ENCODE measurements at regions not wholly inside any gene's neighbourhood (a gene's known extent, or its start where the extent isn't known, plus 50 kb on each side); places are given as distances from the start of the nearest gene placed in this dataset.
A peak's percentile ranks its signal among the peaks of the same experiment; 100 is the strongest.

- in situ Hi-C loops (cut with MboI; ENCODE audit: low sequenced_read_pairs, unreplicated experiment) = no loop called here
- no peak for DNase-seq (ENCODE audit: low spot score)
- TF ChIP-seq CTCF (IDR thresholded peaks at IDR 0.05; ENCODE audit: borderline replicate concordance, control extremely low read depth, extremely low read depth, insufficient read depth, missing control alignments) = no peak
Measured at GRCh38 chr4:42268824-42269223, 116.4 kb upstream of the BEND4 start.

- in situ Hi-C loops (cut with MboI; ENCODE audit: low sequenced_read_pairs, unreplicated experiment) = no loop called here
- TF ChIP-seq CTCF (IDR thresholded peaks at IDR 0.05; ENCODE audit: borderline replicate concordance, control extremely low read depth, extremely low read depth, insufficient read depth, missing control alignments) = no peak
- no peak for DNase-seq (ENCODE audit: low spot score)
Measured at GRCh38 chr4:42271096-42271495, 118.6 kb upstream of the BEND4 start.

- no peak for TF ChIP-seq CTCF (IDR thresholded peaks at IDR 0.05; ENCODE audit: borderline replicate concordance, control extremely low read depth, extremely low read depth, insufficient read depth, missing control alignments)
- in situ Hi-C loops (cut with MboI; ENCODE audit: low sequenced_read_pairs, unreplicated experiment) = loop anchor here (25.0 kb wide), 1 partner anchor 315 kb away; no protein-coding TSS in a partner anchor
- DNase-seq (ENCODE audit: low spot score) = no peak
Measured at GRCh38 chr4:42277291-42277690, 120.0 kb upstream of the SHISA3 start.

- TF ChIP-seq CTCF (IDR thresholded peaks at IDR 0.05; ENCODE audit: borderline replicate concordance, control extremely low read depth, extremely low read depth, insufficient read depth, missing control alignments) = no peak
- in situ Hi-C loops (cut with MboI; ENCODE audit: low sequenced_read_pairs, unreplicated experiment) = loop anchor here (25.0 kb wide), 1 partner anchor 317 kb away; no protein-coding TSS in a partner anchor
- DNase-seq (ENCODE audit: low spot score) = no peak
Measured at GRCh38 chr4:42278709-42279324, 118.5 kb upstream of the SHISA3 start.

GRCh38 chr4:42280327-42281095, 116.8 kb upstream of the SHISA3 start:
- DNase-seq (ENCODE audit: low spot score) = peak; percentile 62
- in situ Hi-C loops (cut with MboI; ENCODE audit: low sequenced_read_pairs, unreplicated experiment) = loop anchor here (25.0 kb wide), 1 partner anchor 318 kb away; no protein-coding TSS in a partner anchor
- peak; percentile 53 for TF ChIP-seq CTCF (IDR thresholded peaks at IDR 0.05; ENCODE audit: borderline replicate concordance, control extremely low read depth, extremely low read depth, insufficient read depth, missing control alignments)

- peak; percentile 44 for DNase-seq (ENCODE audit: low spot score)
- in situ Hi-C loops (cut with MboI; ENCODE audit: low sequenced_read_pairs, unreplicated experiment) = loop anchor here (25.0 kb wide), 1 partner anchor 319 kb away; no protein-coding TSS in a partner anchor
- no peak for TF ChIP-seq CTCF (IDR thresholded peaks at IDR 0.05; ENCODE audit: borderline replicate concordance, control extremely low read depth, extremely low read depth, insufficient read depth, missing control alignments)
Measured at GRCh38 chr4:42281324-42282020, 115.8 kb upstream of the SHISA3 start.
